ENCODE measurements at regions not wholly inside any gene's neighbourhood (a gene's known extent, or its start where the extent isn't known, plus 50 kb on each side); places are given as distances from the start of the nearest gene placed in this dataset.

- H3K4me1 ChIP-seq = no peaks in the 10 kb centered on the region
- 80% methylated on average over 2 of the region's 2 CpGs for WGBS
- intact Hi-C loops (cut with DNase I) = no loop called here
- no peak overlapping the region for H3K27ac ChIP-seq (replicated peaks in 1 of 4)
- TF ChIP-seq POLR2AphosphoS5 (IDR thresholded peaks at IDR 0.05) = no peak
- no peak for TF ChIP-seq POLR2A (IDR thresholded peaks at IDR 0.05; ENCODE audit: low read depth)
- no peak for TF ChIP-seq EP300 (IDR thresholded peaks at IDR 0.05)
- TF ChIP-seq CTCF (IDR thresholded peaks at IDR 0.05) = no peak
- no peaks in the 10 kb centered on the region for H3K36me3 ChIP-seq
- no peaks in the 10 kb centered on the region for H3K27me3 ChIP-seq
- H3K9me3 ChIP-seq = peaks cover 0 to 5% (median 0%) of the 10 kb centered on the region in 4 donors
- no peak overlapping the region for H3K4me3 ChIP-seq
- no peak for DNase-seq (ENCODE audit: extremely low spot score)
Observed at GRCh38 chr14:101056446-101056845, 152.9 kb upstream of the RTL1 start.

GRCh38 chr14:101057394-101057793 is 153.9 kb upstream of the RTL1 start:
- DNase-seq (ENCODE audit: extremely low spot score) = no peak
- Histone ChIP-seq H3K4me1 (no peaks in the 10 kb centered on the region), H3K27me3 (peaks cover 0 to 6% (median 0%) of the 10 kb centered on the region in 4 donors), H3K27ac (replicated peaks in 1 of 4) (no peak overlapping the region), H3K4me3 (no peak overlapping the region), H3K36me3 (no peaks in the 10 kb centered on the region), H3K9me3 (peaks cover 0 to 5% (median 0%) of the 10 kb centered on the region in 4 donors)
- intact Hi-C loops (cut with DNase I) = no loop called here
- TF ChIP-seq EP300 (IDR thresholded peaks at IDR 0.05) (no peak), POLR2AphosphoS5 (IDR thresholded peaks at IDR 0.05) (no peak), CTCF (IDR thresholded peaks at IDR 0.05) (no peak), POLR2A (IDR thresholded peaks at IDR 0.05; ENCODE audit: low read depth) (no peak)
- WGBS = 94% methylated on average over 3 of the region's 3 CpGs

GRCh38 chr14:101058571-101058970 is 155.0 kb upstream of the RTL1 start:
- intact Hi-C loops (cut with DNase I) = no loop called here
- peaks cover 0 to 6% (median 0%) of the 10 kb centered on the region in 4 donors for H3K27me3 ChIP-seq
- DNase-seq (ENCODE audit: extremely low spot score) = no peak
- no peak overlapping the region for H3K27ac ChIP-seq (replicated peaks in 1 of 4)
- 33% methylated on average over 3 of the region's 3 CpGs for WGBS
- TF ChIP-seq POLR2A (IDR thresholded peaks at IDR 0.05; ENCODE audit: low read depth) = no peak
- TF ChIP-seq EP300 (IDR thresholded peaks at IDR 0.05) = no peak
- no peak for TF ChIP-seq CTCF (IDR thresholded peaks at IDR 0.05)
- no peak for TF ChIP-seq POLR2AphosphoS5 (IDR thresholded peaks at IDR 0.05)
- H3K4me3 ChIP-seq = no peak overlapping the region
- H3K9me3 ChIP-seq = peaks cover 0 to 5% (median 0%) of the 10 kb centered on the region in 4 donors
- no peaks in the 10 kb centered on the region for H3K36me3 ChIP-seq
- H3K4me1 ChIP-seq = no peaks in the 10 kb centered on the region

GRCh38 chr14:101060171-101060601 is 156.7 kb upstream of the RTL1 start:
- Histone ChIP-seq H3K4me1 (no peaks in the 10 kb centered on the region), H3K27ac (replicated peaks in 1 of 4) (no peak overlapping the region), H3K36me3 (no peaks in the 10 kb centered on the region), H3K27me3 (peaks cover 0 to 6% (median 0%) of the 10 kb centered on the region in 4 donors), H3K9me3 (peaks cover 0 to 5% (median 0%) of the 10 kb centered on the region in 4 donors), H3K4me3 (no peak overlapping the region)
- WGBS = 93% methylated on average over 18 of the region's 19 CpGs
- intact Hi-C loops (cut with DNase I) = no loop called here
- TF ChIP-seq EP300 (IDR thresholded peaks at IDR 0.05) (no peak), POLR2AphosphoS5 (IDR thresholded peaks at IDR 0.05) (no peak), POLR2A (IDR thresholded peaks at IDR 0.05; ENCODE audit: low read depth) (no peak), CTCF (IDR thresholded peaks at IDR 0.05) (no peak)
- DNase-seq (ENCODE audit: extremely low spot score) = no peak
